ENCODE measurements at regions not wholly inside any gene's neighbourhood (a gene's known extent, or its start where the extent isn't known, plus 50 kb on each side); places are given as distances from the start of the nearest gene placed in this dataset.

GRCh38 chr13:64362564-64362963 is 2867.6 kb downstream of the PCDH9 start:
- Histone ChIP-seq H3K79me2 (replicated peaks; ENCODE audit: insufficient read depth) (no peaks in the 10 kb centered on the region), H3K4me2 (no peak overlapping the region), H3K4me3 (no peak overlapping the region), H3K4me1 (ENCODE audit: insufficient read depth) (no peaks in the 10 kb centered on the region), H2AFZ (no peak overlapping the region), H3K27me3 (ENCODE audit: insufficient read depth) (no peaks in the 10 kb centered on the region), H3K27ac (ENCODE audit: low read depth) (no peak overlapping the region), H3K36me3 (ENCODE audit: insufficient read depth) (no peaks in the 10 kb centered on the region), H3K9me2 (ENCODE audit: insufficient read depth) (peaks cover 14% of the 10 kb centered on the region; the same call in 1 of the 2 replicates), H4K20me1 (replicated peaks; ENCODE audit: insufficient read depth) (no peaks in the 10 kb centered on the region), H3F3A (replicated peaks; ENCODE audit: low read depth) (no peaks in the 10 kb centered on the region)
- ATAC-seq: no peak
- no peaks in the 10 kb centered on the region for H3K27me3 Mint-ChIP-seq (ENCODE audit: insufficient read depth, low read depth, poor library complexity)
- H3K4me3 Mint-ChIP-seq: no peak overlapping the region
- no peak overlapping the region for H3K27ac Mint-ChIP-seq
- H3K9me3 Mint-ChIP-seq: peaks cover 4% of the 10 kb centered on the region; the same call in 2 of the 3 replicates
- TF ChIP-seq ETS1 (IDR thresholded peaks at IDR 0.05) (no peak), POLR2AphosphoS5 (IDR thresholded peaks at IDR 0.05; ENCODE audit: low read depth) (no peak), EZH2phosphoT487 (IDR thresholded peaks at IDR 0.05; ENCODE audit: unreplicated experiment) (no peak), JUNB (IDR thresholded peaks at IDR 0.05; ENCODE audit: unreplicated experiment) (no peak), ZNF114 (CRISPR knock-in tag; IDR thresholded peaks at IDR 0.05) (no peak), NANOG (IDR thresholded peaks at IDR 0.05; ENCODE audit: borderline replicate concordance) (no peak), ZNF331 (CRISPR knock-in tag; IDR thresholded peaks at IDR 0.05; ENCODE audit: low read depth) (no peak), CREB1 (CRISPR knock-in tag; IDR thresholded peaks at IDR 0.05; ENCODE audit: low read depth) (no peak), EZH2 (IDR thresholded peaks at IDR 0.05; ENCODE audit: low read depth, unreplicated experiment) (no peak), ZNF462 (CRISPR knock-in tag; IDR thresholded peaks at IDR 0.05) (no peak), REST (IDR thresholded peaks at IDR 0.05; ENCODE audit: unreplicated experiment) (no peak), CTCF (conservative IDR thresholded peaks at IDR 0.05; ENCODE audit: low read depth in 2 of 2) (no peak), STAT1 (IDR thresholded peaks at IDR 0.05; ENCODE audit: unreplicated experiment) (no peak)
- DNase-seq (ENCODE audit: low spot score): no peak
- H3K4me1 Mint-ChIP-seq: no peaks in the 10 kb centered on the region
- no peaks in the 10 kb centered on the region for H3K36me3 Mint-ChIP-seq (ENCODE audit: low read depth)

All from GM23338 (cell line).